Stomach (tissue), 4 donors: ENCODE measurements at regions not wholly inside any gene's neighbourhood (a gene's known extent, or its start where the extent isn't known, plus 50 kb on each side); places are given as distances from the start of the nearest gene placed in this dataset.

Source experiments
- POLR2A ChIP-seq, 4 donors: fragments of 450-650 bp; IDR thresholded peaks; one replicate each; pipeline ENCODE4 v1.6.1; 2016; ENCODE audit warnings: antibody characterized with exemption in 4 of 4, control low read depth in 2 of 4, mild to moderate bottlenecking in 1 of 4, moderate library complexity in 1 of 4
- POLR2AphosphoS5 ChIP-seq, 3 donors: sonication (generic); formaldehyde crosslinking; IDR thresholded peaks; one replicate each; pipeline ENCODE4 v1.6.1; 2016; ENCODE audit warnings: antibody characterized with exemption in 3 of 3
- TF ChIP-seq, protein P1 (sequence below), 7 experiments: fragments of 450-650 bp in 4 of 7; fragments of 200-600 bp in 3 of 7; sonication (generic) in 3 of 7; IDR thresholded peaks; one replicate each; pipeline ENCODE4 v1.5.1; 2016 to 2019; ENCODE audit warnings: antibody characterized with exemption in 7 of 7, control low read depth in 2 of 7, mild to moderate bottlenecking in 1 of 7

DNA sequence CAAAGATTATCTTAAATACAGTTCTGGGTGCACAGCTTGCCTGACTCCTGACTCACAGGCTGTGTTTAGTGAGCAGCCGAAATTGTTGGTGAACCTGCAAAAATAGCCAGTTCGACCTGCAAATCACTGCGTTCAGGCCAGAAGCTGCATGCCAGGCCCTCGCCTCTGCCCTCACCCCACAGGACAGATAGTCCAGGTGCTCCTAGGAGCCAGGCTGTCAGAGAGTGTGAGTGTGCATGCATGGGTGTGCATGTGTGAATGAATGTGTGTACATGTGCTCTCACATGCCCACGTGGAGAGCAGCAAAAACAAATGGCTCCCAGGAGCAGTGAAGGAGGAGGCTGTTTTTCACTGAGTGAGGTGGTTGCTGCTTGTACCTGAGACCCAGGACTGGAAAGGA is 131.8 kb downstream of the ABCC12 start:
- TF ChIP-seq, protein P1, sequence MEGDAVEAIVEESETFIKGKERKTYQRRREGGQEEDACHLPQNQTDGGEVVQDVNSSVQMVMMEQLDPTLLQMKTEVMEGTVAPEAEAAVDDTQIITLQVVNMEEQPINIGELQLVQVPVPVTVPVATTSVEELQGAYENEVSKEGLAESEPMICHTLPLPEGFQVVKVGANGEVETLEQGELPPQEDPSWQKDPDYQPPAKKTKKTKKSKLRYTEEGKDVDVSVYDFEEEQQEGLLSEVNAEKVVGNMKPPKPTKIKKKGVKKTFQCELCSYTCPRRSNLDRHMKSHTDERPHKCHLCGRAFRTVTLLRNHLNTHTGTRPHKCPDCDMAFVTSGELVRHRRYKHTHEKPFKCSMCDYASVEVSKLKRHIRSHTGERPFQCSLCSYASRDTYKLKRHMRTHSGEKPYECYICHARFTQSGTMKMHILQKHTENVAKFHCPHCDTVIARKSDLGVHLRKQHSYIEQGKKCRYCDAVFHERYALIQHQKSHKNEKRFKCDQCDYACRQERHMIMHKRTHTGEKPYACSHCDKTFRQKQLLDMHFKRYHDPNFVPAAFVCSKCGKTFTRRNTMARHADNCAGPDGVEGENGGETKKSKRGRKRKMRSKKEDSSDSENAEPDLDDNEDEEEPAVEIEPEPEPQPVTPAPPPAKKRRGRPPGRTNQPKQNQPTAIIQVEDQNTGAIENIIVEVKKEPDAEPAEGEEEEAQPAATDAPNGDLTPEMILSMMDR (IDR thresholded peaks at IDR 0.05) = no peak
- TF ChIP-seq POLR2A (IDR thresholded peaks at IDR 0.05) = no peak
- no peak for TF ChIP-seq POLR2AphosphoS5 (IDR thresholded peaks at IDR 0.05)
